ENCODE measurements at regions not wholly inside any gene's neighbourhood (a gene's known extent, or its start where the extent isn't known, plus 50 kb on each side); places are given as distances from the start of the nearest gene placed in this dataset.
"Not testable (repeated sequence)": the region's sequence is repeated elsewhere in the genome, so short reads cannot be mapped to it uniquely, and the experiment has no call there.

DNA sequence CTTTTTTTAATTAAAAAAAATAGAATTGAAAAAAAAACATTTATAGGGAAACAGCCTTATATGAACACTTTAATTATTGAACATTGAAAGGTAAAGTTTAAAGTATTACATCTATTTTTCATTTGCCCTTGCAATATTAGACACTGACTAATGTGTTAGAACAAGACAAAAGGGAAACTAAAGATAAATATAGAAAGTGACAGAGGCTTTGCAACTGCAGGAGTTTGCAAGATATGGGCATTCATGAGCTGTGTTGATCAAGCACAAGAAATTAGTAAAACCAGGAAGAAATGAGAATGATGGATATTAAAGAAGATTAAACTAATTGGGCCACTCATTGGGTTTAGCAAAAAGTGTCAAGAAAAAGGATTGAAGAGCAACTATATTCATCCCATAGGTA is 1097.7 kb upstream of the CELF4 start:
- H3K27me3 ChIP-seq (replicated peaks; ENCODE audit: control insufficient read depth, insufficient read depth, low read length, poor library complexity, severe bottlenecking) = no peaks in the 10 kb centered on the region
- H3K9me3 ChIP-seq (ENCODE audit: control insufficient read depth, low read length) = no peaks in the 10 kb centered on the region
- H3K4me3 ChIP-seq (ENCODE audit: insufficient read depth, low read depth, low read length, poor library complexity, severe bottlenecking) = no peak overlapping the region
- peaks cover 2% of the 10 kb centered on the region for H3K4me1 ChIP-seq (ENCODE audit: control insufficient read depth, insufficient read depth, low read length, poor library complexity, severe bottlenecking)
- DNase-seq = no peak
- no peaks in the 10 kb centered on the region for H3K36me3 ChIP-seq (ENCODE audit: control insufficient read depth, insufficient read depth, low read length)
- H3K27ac ChIP-seq (ENCODE audit: insufficient read depth, low read length, poor library complexity, severe bottlenecking) = no peak overlapping the region

DNA sequence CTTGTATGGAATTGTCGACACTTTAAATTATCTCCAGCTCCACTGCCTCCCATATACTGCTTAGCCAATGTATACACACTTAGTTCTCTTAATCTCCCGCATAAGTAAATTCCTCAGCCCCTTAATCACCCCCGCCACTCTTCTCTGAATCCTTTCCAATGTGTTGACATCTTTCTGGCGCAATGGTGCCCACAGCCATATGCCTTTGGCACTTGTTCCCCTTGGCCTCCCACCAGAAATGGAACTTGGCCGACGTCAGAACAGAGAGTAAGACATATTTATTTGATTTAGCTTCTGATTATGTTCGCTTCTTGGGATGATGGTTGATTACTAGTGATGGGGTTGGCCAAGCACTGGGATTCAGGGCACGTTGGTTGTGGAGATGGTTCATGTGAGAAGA is 1089.3 kb upstream of the CELF4 start:
- no peak for DNase-seq
- Histone ChIP-seq H3K27ac (ENCODE audit: insufficient read depth, low read length, poor library complexity, severe bottlenecking) (no peak overlapping the region), H3K4me1 (ENCODE audit: control insufficient read depth, insufficient read depth, low read length, poor library complexity, severe bottlenecking) (no peaks in the 10 kb centered on the region), H3K27me3 (replicated peaks; ENCODE audit: control insufficient read depth, insufficient read depth, low read length, poor library complexity, severe bottlenecking) (no peaks in the 10 kb centered on the region), H3K9me3 (ENCODE audit: control insufficient read depth, low read length) (no peaks in the 10 kb centered on the region), H3K4me3 (ENCODE audit: insufficient read depth, low read depth, low read length, poor library complexity, severe bottlenecking) (no peak overlapping the region), H3K36me3 (ENCODE audit: control insufficient read depth, insufficient read depth, low read length) (no peaks in the 10 kb centered on the region)

DNA sequence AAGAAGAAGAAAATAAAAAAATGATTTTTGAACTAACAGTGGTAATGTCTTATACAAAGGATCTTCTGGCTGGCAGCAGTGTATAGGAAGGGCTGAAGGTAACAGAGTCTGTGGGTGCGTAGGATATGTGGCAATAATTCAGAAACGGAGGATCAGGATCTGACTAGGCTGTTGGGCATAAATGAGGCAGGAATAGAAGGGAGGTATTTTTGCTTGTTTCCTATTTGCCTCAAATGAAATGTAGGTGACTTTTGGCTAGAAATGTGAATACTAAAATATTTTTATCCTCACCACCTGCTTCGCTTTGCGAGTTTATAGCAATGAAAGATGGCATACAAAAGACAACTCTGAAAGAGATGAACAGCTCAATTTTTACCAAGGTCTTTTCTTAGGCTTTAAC is 1086.1 kb upstream of the CELF4 start:
- no peak overlapping the region for H3K27ac ChIP-seq (ENCODE audit: insufficient read depth, low read length, poor library complexity, severe bottlenecking)
- no peaks in the 10 kb centered on the region for H3K27me3 ChIP-seq (replicated peaks; ENCODE audit: control insufficient read depth, insufficient read depth, low read length, poor library complexity, severe bottlenecking)
- H3K36me3 ChIP-seq (ENCODE audit: control insufficient read depth, insufficient read depth, low read length) = no peaks in the 10 kb centered on the region
- no peak for DNase-seq
- no peaks in the 10 kb centered on the region for H3K4me1 ChIP-seq (ENCODE audit: control insufficient read depth, insufficient read depth, low read length, poor library complexity, severe bottlenecking)
- no peaks in the 10 kb centered on the region for H3K9me3 ChIP-seq (ENCODE audit: control insufficient read depth, low read length)
- H3K4me3 ChIP-seq (ENCODE audit: insufficient read depth, low read depth, low read length, poor library complexity, severe bottlenecking) = no peak overlapping the region

DNA sequence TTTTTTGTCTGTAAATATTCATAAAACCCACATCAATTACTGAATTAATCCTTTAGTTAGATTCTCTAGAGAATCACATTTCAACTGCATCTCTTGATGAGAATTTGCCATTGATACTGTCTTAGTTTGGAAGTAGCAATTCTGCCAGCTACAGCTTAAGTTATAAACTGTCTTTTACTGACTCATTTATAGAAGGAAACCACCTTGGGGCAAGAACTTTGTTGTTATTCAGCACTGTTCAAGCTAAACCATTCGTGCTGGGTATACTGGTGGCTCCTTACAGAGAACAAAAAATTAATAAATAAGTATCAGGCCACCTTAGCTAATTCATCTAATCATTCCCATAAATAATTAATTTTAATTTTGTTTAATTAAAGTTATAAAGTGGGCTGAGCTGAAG is 1082.6 kb upstream of the CELF4 start:
- Histone ChIP-seq H3K9me3 (ENCODE audit: control insufficient read depth, low read length) (no peaks in the 10 kb centered on the region), H3K27me3 (replicated peaks; ENCODE audit: control insufficient read depth, insufficient read depth, low read length, poor library complexity, severe bottlenecking) (no peaks in the 10 kb centered on the region), H3K27ac (ENCODE audit: insufficient read depth, low read length, poor library complexity, severe bottlenecking) (no peak overlapping the region), H3K4me3 (ENCODE audit: insufficient read depth, low read depth, low read length, poor library complexity, severe bottlenecking) (no peak overlapping the region), H3K4me1 (ENCODE audit: control insufficient read depth, insufficient read depth, low read length, poor library complexity, severe bottlenecking) (no peaks in the 10 kb centered on the region), H3K36me3 (ENCODE audit: control insufficient read depth, insufficient read depth, low read length) (no peaks in the 10 kb centered on the region)
- DNase-seq = no peak

DNA sequence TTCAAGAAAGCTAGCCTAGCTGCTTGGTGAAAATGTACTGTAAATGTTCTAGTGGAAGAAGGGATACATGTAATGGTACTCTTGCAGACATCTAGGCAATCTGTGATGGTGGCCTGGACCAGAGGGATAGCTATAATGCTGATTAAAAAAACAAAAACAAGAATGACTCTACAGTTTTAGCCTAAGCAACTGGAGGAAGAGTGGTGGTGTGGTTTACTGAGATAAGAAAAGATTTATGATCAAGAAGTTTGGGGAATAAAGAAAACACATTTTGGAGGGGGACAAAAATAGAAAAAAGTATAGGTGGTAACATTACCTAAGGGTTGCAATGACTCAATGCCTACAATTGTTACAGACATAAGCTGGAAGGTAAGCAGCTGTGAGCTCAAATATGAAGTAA is 1080.7 kb upstream of the CELF4 start:
- H3K27me3 ChIP-seq (replicated peaks; ENCODE audit: control insufficient read depth, insufficient read depth, low read length, poor library complexity, severe bottlenecking) = no peaks in the 10 kb centered on the region
- H3K36me3 ChIP-seq (ENCODE audit: control insufficient read depth, insufficient read depth, low read length) = no peaks in the 10 kb centered on the region
- no peak for DNase-seq
- no peaks in the 10 kb centered on the region for H3K4me1 ChIP-seq (ENCODE audit: control insufficient read depth, insufficient read depth, low read length, poor library complexity, severe bottlenecking)
- H3K27ac ChIP-seq (ENCODE audit: insufficient read depth, low read length, poor library complexity, severe bottlenecking) = no peak overlapping the region
- H3K9me3 ChIP-seq (ENCODE audit: control insufficient read depth, low read length) = no peaks in the 10 kb centered on the region
- no peak overlapping the region for H3K4me3 ChIP-seq (ENCODE audit: insufficient read depth, low read depth, low read length, poor library complexity, severe bottlenecking)

DNA sequence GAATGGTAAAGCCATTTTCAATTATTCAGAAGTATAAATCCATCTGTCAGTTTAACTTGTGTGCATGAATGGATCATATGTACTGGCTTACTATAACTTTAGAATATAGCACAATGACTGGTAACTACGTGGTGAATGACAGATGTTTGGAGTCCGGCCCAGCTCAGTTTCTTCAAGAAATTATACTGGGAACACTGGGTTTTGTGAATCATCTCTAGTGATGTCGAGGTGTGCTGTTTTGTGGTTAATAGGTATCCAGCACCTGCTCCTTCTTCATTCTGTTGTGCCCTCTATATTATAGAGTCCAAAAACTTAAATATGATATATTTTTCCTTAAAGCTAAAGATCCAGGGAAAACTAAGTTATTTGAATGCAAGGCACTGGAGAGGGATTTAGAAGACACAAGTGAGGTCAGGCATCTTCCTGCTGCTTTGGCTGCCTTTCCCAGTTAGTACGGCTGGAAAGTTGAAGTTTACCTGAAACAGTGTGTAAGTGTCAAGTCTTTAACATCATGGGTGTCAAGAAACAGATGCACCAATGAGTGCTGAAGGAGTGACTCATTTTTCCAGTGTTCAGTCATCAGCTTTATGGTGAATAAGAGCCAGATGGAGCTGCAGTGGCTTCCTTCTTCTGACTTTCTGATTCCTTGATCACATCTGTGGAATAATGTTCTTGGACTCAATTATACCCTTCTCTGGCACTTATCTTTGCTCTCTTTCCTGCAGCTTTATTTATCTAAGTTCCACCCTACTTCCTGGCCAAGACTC is 1079.5 kb upstream of the CELF4 start:
- Histone ChIP-seq H3K4me3 (ENCODE audit: insufficient read depth, low read depth, low read length, poor library complexity, severe bottlenecking) (no peak overlapping the region), H3K27me3 (replicated peaks; ENCODE audit: control insufficient read depth, insufficient read depth, low read length, poor library complexity, severe bottlenecking) (no peaks in the 10 kb centered on the region), H3K9me3 (ENCODE audit: control insufficient read depth, low read length) (no peaks in the 10 kb centered on the region), H3K36me3 (ENCODE audit: control insufficient read depth, insufficient read depth, low read length) (no peaks in the 10 kb centered on the region), H3K27ac (ENCODE audit: insufficient read depth, low read length, poor library complexity, severe bottlenecking) (no peak overlapping the region), H3K4me1 (ENCODE audit: control insufficient read depth, insufficient read depth, low read length, poor library complexity, severe bottlenecking) (no peaks in the 10 kb centered on the region)
- DNase-seq = no peak

DNA sequence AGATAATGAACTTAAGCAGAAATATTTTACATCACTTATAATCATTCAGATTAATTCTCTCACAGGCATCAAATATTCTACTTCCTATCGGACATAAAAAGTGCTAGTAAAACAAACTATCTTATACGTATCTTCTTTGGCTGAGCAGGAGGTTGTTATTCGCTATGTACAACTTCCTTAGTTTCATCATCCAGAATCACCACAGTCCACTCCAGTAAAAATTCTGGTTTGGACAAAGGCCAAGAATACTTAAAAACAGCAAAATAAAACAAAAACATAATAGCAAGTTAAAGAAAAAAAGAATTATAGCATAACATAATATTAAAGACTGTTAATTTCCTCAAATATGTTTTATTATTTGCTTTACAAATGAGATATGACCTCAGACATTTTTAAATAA is 1077.1 kb upstream of the CELF4 start:
- no peak for DNase-seq
- H3K36me3 ChIP-seq (ENCODE audit: control insufficient read depth, insufficient read depth, low read length) = no peaks in the 10 kb centered on the region
- peaks cover 5% of the 10 kb centered on the region for H3K9me3 ChIP-seq (ENCODE audit: control insufficient read depth, low read length)
- H3K4me3 ChIP-seq (ENCODE audit: insufficient read depth, low read depth, low read length, poor library complexity, severe bottlenecking) = no peak overlapping the region
- H3K27me3 ChIP-seq (replicated peaks; ENCODE audit: control insufficient read depth, insufficient read depth, low read length, poor library complexity, severe bottlenecking) = no peaks in the 10 kb centered on the region
- no peak overlapping the region for H3K27ac ChIP-seq (ENCODE audit: insufficient read depth, low read length, poor library complexity, severe bottlenecking)
- no peaks in the 10 kb centered on the region for H3K4me1 ChIP-seq (ENCODE audit: control insufficient read depth, insufficient read depth, low read length, poor library complexity, severe bottlenecking)

DNA sequence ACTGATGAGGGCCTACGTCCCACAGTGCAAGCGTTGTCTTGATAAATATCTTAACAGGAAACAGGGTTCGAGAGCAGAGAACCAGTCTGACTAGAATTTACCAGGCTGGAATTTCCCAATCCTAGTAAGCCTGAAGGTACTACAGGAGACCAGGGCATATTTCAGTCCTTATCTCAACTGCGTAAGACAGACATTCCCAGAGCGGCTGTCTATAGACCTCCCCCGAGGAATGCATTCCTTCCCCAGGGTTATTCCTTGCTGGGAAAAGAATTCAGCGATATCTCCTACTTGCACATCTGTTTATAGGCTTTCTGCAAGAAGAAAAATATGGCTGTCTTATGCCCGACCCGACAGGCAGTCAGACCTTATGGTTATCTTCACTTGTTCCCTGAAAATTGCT is 1074.1 kb upstream of the CELF4 start:
- not testable (repeated sequence) for H3K9me3 ChIP-seq (ENCODE audit: control insufficient read depth, low read length); H3K27ac ChIP-seq (ENCODE audit: insufficient read depth, low read length, poor library complexity, severe bottlenecking); H3K36me3 ChIP-seq (ENCODE audit: control insufficient read depth, insufficient read depth, low read length); H3K4me3 ChIP-seq (ENCODE audit: insufficient read depth, low read depth, low read length, poor library complexity, severe bottlenecking); H3K27me3 ChIP-seq (replicated peaks; ENCODE audit: control insufficient read depth, insufficient read depth, low read length, poor library complexity, severe bottlenecking); DNase-seq; H3K4me1 ChIP-seq (ENCODE audit: control insufficient read depth, insufficient read depth, low read length, poor library complexity, severe bottlenecking)

DNA sequence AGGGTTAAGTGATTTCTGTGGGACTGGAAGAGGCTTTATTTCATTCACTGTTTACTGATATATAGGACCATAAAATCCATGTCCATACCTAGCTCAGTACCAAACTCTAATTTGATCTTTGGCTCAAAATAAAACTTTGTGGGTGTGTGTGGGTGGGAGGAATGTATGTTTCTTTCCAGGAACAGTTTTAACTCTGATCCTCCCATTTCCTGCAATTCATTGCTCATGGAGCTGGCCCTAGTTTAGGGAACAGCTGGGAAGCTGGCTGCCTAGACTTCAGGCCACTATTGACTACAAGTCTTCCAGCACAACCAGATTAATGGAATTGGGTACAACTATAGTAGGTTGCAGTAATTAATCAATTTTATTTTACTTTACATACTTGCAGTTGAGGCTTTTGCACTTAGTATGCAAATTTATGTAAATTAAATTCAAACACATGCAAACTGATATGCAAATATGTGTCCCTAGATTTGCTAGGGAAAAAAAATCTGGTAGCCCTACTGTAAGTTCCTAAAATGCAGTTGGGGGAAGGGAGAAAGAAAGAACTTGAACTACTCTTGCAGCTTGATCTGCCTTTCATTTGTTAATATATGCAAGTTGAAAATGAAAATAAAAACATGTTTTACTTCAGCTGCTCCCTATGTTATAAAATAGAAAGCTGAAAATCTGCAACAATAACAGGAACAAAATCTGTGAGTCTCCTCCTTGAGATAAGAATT is 1070.3 kb upstream of the CELF4 start:
- H3K4me1 ChIP-seq (ENCODE audit: control insufficient read depth, insufficient read depth, low read length, poor library complexity, severe bottlenecking) = no peaks in the 10 kb centered on the region
- H3K27me3 ChIP-seq (replicated peaks; ENCODE audit: control insufficient read depth, insufficient read depth, low read length, poor library complexity, severe bottlenecking) = no peaks in the 10 kb centered on the region
- DNase-seq = no peak
- H3K27ac ChIP-seq (ENCODE audit: insufficient read depth, low read length, poor library complexity, severe bottlenecking) = no peak overlapping the region
- H3K9me3 ChIP-seq (ENCODE audit: control insufficient read depth, low read length) = peaks cover 5% of the 10 kb centered on the region
- H3K4me3 ChIP-seq (ENCODE audit: insufficient read depth, low read depth, low read length, poor library complexity, severe bottlenecking) = no peak overlapping the region
- H3K36me3 ChIP-seq (ENCODE audit: control insufficient read depth, insufficient read depth, low read length) = no peaks in the 10 kb centered on the region

DNA sequence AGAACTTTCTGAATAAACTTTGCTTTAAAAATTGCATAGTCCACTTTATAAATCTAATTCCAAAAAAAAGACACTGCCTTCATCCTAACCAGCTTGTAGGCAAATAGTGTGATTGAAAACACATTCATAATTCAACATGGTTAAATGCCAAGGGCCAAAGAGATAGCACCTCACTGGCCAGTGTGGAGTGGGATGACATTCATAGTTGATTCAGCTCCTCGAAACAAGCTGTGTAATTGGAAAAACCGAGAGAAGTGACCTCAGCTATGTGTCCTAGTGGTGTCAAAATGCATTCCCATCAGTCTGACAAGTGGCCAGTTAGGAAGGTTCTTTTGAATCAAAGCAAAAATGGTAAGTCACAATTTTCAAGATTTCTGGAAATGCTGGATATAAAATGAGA is 1068.5 kb upstream of the CELF4 start:
- peaks cover 3% of the 10 kb centered on the region for H3K9me3 ChIP-seq (ENCODE audit: control insufficient read depth, low read length)
- no peaks in the 10 kb centered on the region for H3K27me3 ChIP-seq (replicated peaks; ENCODE audit: control insufficient read depth, insufficient read depth, low read length, poor library complexity, severe bottlenecking)
- H3K4me3 ChIP-seq (ENCODE audit: insufficient read depth, low read depth, low read length, poor library complexity, severe bottlenecking) = no peak overlapping the region
- no peak for DNase-seq
- no peaks in the 10 kb centered on the region for H3K4me1 ChIP-seq (ENCODE audit: control insufficient read depth, insufficient read depth, low read length, poor library complexity, severe bottlenecking)
- H3K27ac ChIP-seq (ENCODE audit: insufficient read depth, low read length, poor library complexity, severe bottlenecking) = no peak overlapping the region
- no peaks in the 10 kb centered on the region for H3K36me3 ChIP-seq (ENCODE audit: control insufficient read depth, insufficient read depth, low read length)

Data from effector memory CD4-positive, alpha-beta T cell (primary cell).